Cardiac fibroblast (primary cell): ENCODE measurements at regions not wholly inside any gene's neighbourhood (a gene's known extent, or its start where the extent isn't known, plus 50 kb on each side); places are given as distances from the start of the nearest gene placed in this dataset.

Experiments
- DNase-seq, 2 donors: peaks; one replicate each; pipeline versions ENCODE4 v3.0.0 to v3.0.0-alpha.2; 2010; ENCODE audit warnings: low read depth in 2 of 2
- H3K4me3 ChIP-seq, 2 donors: replicated peaks in 1 of 2; 1 replicate in 1 of 2; 2 replicates in 1 of 2; pipeline ENCODE4 v1.5.1; 2011; ENCODE audit warnings: low read depth in 2 of 2, low read length in 2 of 2, mild to moderate bottlenecking in 2 of 2, moderate library complexity in 1 of 2
- TF ChIP-seq, protein P1 (sequence below): IDR thresholded peaks from one replicate; pipeline ENCODE4 v1.5.1; 2011; ENCODE audit warnings: low read depth, mild to moderate bottlenecking, low read length, inconsistent platforms

DNA sequence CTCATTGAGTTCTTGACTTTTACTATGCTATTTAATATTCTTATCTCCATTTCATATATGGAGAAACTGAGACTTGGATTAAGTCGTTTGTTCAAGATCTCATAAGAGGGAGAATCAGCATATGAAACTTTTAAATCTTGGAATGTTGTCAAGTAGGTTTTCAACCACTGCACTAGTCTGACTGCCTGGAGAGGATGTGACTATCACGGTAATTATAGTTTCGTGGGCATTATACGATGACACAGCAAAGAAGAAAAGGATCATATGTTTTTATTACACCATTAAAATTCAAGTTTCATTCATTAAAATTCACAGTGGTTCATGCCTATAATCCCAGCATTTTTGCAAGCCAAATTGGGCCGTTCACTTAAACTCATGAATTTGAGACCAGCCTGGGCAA is 555.2 kb downstream of the SLITRK1 start:
- TF ChIP-seq, protein P1, sequence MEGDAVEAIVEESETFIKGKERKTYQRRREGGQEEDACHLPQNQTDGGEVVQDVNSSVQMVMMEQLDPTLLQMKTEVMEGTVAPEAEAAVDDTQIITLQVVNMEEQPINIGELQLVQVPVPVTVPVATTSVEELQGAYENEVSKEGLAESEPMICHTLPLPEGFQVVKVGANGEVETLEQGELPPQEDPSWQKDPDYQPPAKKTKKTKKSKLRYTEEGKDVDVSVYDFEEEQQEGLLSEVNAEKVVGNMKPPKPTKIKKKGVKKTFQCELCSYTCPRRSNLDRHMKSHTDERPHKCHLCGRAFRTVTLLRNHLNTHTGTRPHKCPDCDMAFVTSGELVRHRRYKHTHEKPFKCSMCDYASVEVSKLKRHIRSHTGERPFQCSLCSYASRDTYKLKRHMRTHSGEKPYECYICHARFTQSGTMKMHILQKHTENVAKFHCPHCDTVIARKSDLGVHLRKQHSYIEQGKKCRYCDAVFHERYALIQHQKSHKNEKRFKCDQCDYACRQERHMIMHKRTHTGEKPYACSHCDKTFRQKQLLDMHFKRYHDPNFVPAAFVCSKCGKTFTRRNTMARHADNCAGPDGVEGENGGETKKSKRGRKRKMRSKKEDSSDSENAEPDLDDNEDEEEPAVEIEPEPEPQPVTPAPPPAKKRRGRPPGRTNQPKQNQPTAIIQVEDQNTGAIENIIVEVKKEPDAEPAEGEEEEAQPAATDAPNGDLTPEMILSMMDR, result no peak
- H3K4me3 ChIP-seq, result no peak overlapping the region
- no peak for DNase-seq

- TF ChIP-seq, protein P1, result no peak
- DNase-seq, result peak; percentile 25 to 67
- no peak overlapping the region for H3K4me3 ChIP-seq
These were observed 557.0 kb downstream of the SLITRK1 start for GRCh38 chr13:83325125-83325853.

DNA sequence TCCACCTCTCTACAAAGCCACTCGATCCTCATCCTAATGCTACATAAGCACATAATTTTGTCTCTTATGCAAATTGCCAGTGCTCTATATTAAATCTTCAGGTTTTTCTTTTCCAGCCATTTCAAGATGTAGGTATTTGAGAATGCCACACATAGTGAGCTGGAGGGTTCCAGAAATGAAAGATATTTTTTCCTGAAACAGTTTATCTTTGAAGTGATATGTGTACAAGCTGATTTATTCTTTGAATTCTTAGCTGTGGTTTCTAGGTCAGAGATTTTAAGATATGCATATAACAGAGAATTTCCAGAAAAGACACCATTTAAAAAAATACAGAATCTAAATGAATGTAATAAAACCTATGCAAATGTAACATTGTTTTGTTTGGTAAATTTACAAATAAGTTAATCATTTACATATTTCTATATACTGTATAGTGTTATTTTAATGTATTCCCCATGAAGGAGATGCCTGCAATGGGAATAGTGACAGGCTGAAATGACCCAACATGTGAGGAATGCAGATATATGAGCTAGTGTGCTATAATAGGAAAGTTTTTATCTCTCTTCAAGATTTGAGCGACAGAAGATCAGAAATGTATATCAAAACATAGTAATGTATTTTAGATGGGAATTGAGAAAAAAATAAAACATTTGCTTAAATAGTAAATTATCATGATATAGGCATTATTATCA is 570.2 kb downstream of the SLITRK1 start:
- TF ChIP-seq, protein P1, result no peak
- DNase-seq, result peak; percentile 9 to 12
- no peak overlapping the region for H3K4me3 ChIP-seq

- no peak for DNase-seq
- H3K4me3 ChIP-seq, result no peak overlapping the region
- TF ChIP-seq, protein P1, result no peak
These were observed 583.7 kb downstream of the SLITRK1 start for GRCh38 chr13:83298617-83299016.

- TF ChIP-seq, protein P1, result no peak
- no peak overlapping the region for H3K4me3 ChIP-seq
- no peak for DNase-seq
These were observed 584.5 kb downstream of the SLITRK1 start for GRCh38 chr13:83297586-83298290.

- no peak overlapping the region for H3K4me3 ChIP-seq
- TF ChIP-seq, protein P1, result no peak
- no peak for DNase-seq
These were observed 586.6 kb downstream of the SLITRK1 start for GRCh38 chr13:83295686-83296085.
